SK-N-SH treated with all-trans-retinoic acid at 6 μM for 48 hours (cell line): ENCODE measurements at regions not wholly inside any gene's neighbourhood (a gene's known extent, or its start where the extent isn't known, plus 50 kb on each side); places are given as distances from the start of the nearest gene placed in this dataset.

Experiments used
- BACH2 ChIP-seq: fragments of 250-450 bp; sonication (Bioruptor Pico); IDR thresholded peaks from 2 replicates; pipeline ENCODE4 v1.9.0; 2021; ENCODE audit warnings: mild to moderate bottlenecking, borderline replicate concordance
- CSDC2 ChIP-seq: fragments of 250-450 bp; sonication (Bioruptor Pico); IDR thresholded peaks from 2 replicates; pipeline ENCODE4 v1.5.0; 2020; ENCODE audit warnings: mild to moderate bottlenecking, moderate library complexity
- ISL1 ChIP-seq: fragments of 250-450 bp; sonication (Bioruptor Pico); IDR thresholded peaks from 2 replicates; pipeline ENCODE4 v2.1.2; 2022; ENCODE audit warnings: mild to moderate bottlenecking, moderate library complexity
- OSR1 ChIP-seq: fragments of 250-450 bp; sonication (Bioruptor Pico); IDR thresholded peaks from 2 replicates; pipeline ENCODE4 v1.8.0; 2022; ENCODE audit warnings: moderate library complexity, mild to moderate bottlenecking, inconsistent platforms
- ZFP3 ChIP-seq: fragments of 250-450 bp; sonication (Bioruptor Pico); IDR thresholded peaks from 2 replicates; pipeline ENCODE4 v1.5.0; 2020; ENCODE audit warnings: mild to moderate bottlenecking, moderate library complexity
- TF ChIP-seq, protein P1 (sequence below): fragments of 250-450 bp; sonication (Bioruptor Pico); IDR thresholded peaks from 2 replicates; pipeline ENCODE4 v1.8.0; 2020; ENCODE audit warnings: mild to moderate bottlenecking, moderate library complexity, borderline replicate concordance

DNA sequence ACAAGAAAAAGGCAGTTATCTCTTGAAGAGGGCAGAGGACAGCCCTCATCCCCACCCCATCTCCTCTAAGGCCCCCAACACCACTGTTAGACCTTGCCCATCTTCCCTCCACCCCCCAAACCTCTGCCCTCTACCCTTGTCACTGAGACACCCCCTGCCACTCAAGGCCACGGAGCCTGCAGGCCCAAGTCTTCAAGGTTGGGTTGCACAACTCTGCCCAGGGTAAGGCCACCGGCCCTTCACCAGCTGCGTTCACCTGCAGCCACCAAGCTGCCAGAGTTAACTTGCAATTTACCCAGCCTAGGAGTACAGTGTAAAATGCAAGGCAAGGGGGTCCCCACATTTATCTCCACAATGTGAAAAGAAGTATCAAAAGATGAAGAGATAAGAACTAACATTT, 128.7 kb upstream of the PKDCC start:
- TF ChIP-seq OSR1, result no peak
- no peak for TF ChIP-seq ISL1
- no peak for TF ChIP-seq ZFP3 (CRISPR knock-in tag)
- TF ChIP-seq CSDC2, result no peak
- TF ChIP-seq, protein P1, sequence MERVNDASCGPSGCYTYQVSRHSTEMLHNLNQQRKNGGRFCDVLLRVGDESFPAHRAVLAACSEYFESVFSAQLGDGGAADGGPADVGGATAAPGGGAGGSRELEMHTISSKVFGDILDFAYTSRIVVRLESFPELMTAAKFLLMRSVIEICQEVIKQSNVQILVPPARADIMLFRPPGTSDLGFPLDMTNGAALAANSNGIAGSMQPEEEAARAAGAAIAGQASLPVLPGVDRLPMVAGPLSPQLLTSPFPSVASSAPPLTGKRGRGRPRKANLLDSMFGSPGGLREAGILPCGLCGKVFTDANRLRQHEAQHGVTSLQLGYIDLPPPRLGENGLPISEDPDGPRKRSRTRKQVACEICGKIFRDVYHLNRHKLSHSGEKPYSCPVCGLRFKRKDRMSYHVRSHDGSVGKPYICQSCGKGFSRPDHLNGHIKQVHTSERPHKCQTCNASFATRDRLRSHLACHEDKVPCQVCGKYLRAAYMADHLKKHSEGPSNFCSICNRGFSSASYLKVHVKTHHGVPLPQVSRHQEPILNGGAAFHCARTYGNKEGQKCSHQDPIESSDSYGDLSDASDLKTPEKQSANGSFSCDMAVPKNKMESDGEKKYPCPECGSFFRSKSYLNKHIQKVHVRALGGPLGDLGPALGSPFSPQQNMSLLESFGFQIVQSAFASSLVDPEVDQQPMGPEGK (CRISPR knock-in tag), result no peak
- no peak for TF ChIP-seq BACH2 (CRISPR knock-in tag)
